Kidney (tissue), 13 donors: ENCODE measurements at regions not wholly inside any gene's neighbourhood (a gene's known extent, or its start where the extent isn't known, plus 50 kb on each side); places are given as distances from the start of the nearest gene placed in this dataset.

ENCODE experiments used
- DNase-seq, 5 donors: peaks; one replicate each; pipeline ENCODE4 v3.0.0-alpha.2; 2013 to 2020
- FAIRE-seq: peaks from 2 replicates; lab custom pipeline; 2012; peaks lifted over from hg19 to GRCh38; lab: Jason Lieb, UNC
- H3K27ac ChIP-seq, 2 donors: one replicate each; pipeline ENCODE4 v1.7.0; 2013; ENCODE audit warnings: low read depth in 2 of 2, low read length in 2 of 2, inconsistent platforms in 1 of 2
- H3K27me3 ChIP-seq: one replicate; pipeline ENCODE4 v1.7.1; 2013; ENCODE audit warnings: low read length, inconsistent platforms; ENCODE audit not compliant: control insufficient read depth, insufficient read depth
- H3K36me3 ChIP-seq, 3 donors: one replicate each; pipeline versions ENCODE4 v1.7.0 to v1.7.1; 2013; ENCODE audit warnings: low read length in 3 of 3, control low read depth in 1 of 3, inconsistent platforms in 1 of 3; ENCODE audit not compliant: insufficient read depth in 3 of 3, control insufficient read depth in 2 of 3
- H3K4me1 ChIP-seq, 3 donors: one replicate each; pipeline versions ENCODE4 v1.7.0 to v1.7.1; 2013; ENCODE audit warnings: low read length in 3 of 3, inconsistent platforms in 1 of 3, low read depth in 1 of 3; ENCODE audit not compliant: control insufficient read depth in 2 of 3, insufficient read depth in 2 of 3
- H3K4me3 ChIP-seq, 3 donors: one replicate each; pipeline versions ENCODE4 v1.7.0 to v1.8.1; 2013; ENCODE audit warnings: low read length in 3 of 3, control low read depth in 1 of 3, inconsistent platforms in 1 of 3
- H3K9ac ChIP-seq, 3 donors: one replicate each; pipeline versions ENCODE4 v1.7.0 to v1.7.1; 2013; ENCODE audit warnings: low read length in 3 of 3, control low read depth in 1 of 3, inconsistent platforms in 1 of 3
- H3K9me3 ChIP-seq, 3 donors: one replicate each; pipeline versions ENCODE4 v1.7.0 to v1.7.1; 2013; ENCODE audit warnings: low read length in 3 of 3, control low read depth in 1 of 3, inconsistent platforms in 1 of 3; ENCODE audit not compliant: control insufficient read depth in 2 of 3, insufficient read depth in 1 of 3
- CTCF ChIP-seq: IDR thresholded peaks from 3 replicates; pipeline ENCODE4 v1.5.1; 2012; ENCODE audit warnings: mild to moderate bottlenecking, moderate library complexity, borderline replicate concordance; ENCODE audit not compliant: insufficient read depth; ENCODE audit errors: extremely low read depth
- intact Hi-C: fragments of 100-400 bp; cut with DNase I; formaldehyde crosslinking; loops from one replicate; pipeline ENCODE4 v1.11.1; 2022
- donor health status: control.
- donor health status: control.
- donor health status: control.
- donor health status: control.
- donor health status: control.
- donor health status: DM: yes; HTN: yes; CAD: no.
- donor health status: Normal renal cell carcinoma (clear cell type).

- no peaks in the 10 kb centered on the region for H3K9me3 ChIP-seq
- DNase-seq = no peak
- H3K36me3 ChIP-seq = no peaks in the 10 kb centered on the region
- no peak overlapping the region for H3K27ac ChIP-seq
- H3K4me3 ChIP-seq = no peak overlapping the region
- no peak for FAIRE-seq
- no peak for TF ChIP-seq CTCF
- no peaks in the 10 kb centered on the region for H3K4me1 ChIP-seq
- intact Hi-C loops = no loop called here
- H3K27me3 ChIP-seq = no peaks in the 10 kb centered on the region
- H3K9ac ChIP-seq = no peak overlapping the region
Measured at GRCh38 chr5:17723876-17724275, 89.6 kb downstream of the TAF11L14 start.

- DNase-seq (no peak), FAIRE-seq (no peak)
- no peak for TF ChIP-seq CTCF
- Histone ChIP-seq H3K9me3 (no peaks in the 10 kb centered on the region), H3K27ac (no peak overlapping the region), H3K36me3 (no peaks in the 10 kb centered on the region), H3K27me3 (no peaks in the 10 kb centered on the region), H3K4me3 (no peak overlapping the region), H3K4me1 (no peaks in the 10 kb centered on the region), H3K9ac (no peak overlapping the region)
- intact Hi-C loops = no loop called here
Measured at GRCh38 chr5:17727098-17727497, 92.8 kb downstream of the TAF11L14 start.

- no peak for TF ChIP-seq CTCF
- intact Hi-C loops = no loop called here
- no peak overlapping the region for H3K4me3 ChIP-seq
- H3K27me3 ChIP-seq = no peaks in the 10 kb centered on the region
- H3K36me3 ChIP-seq = no peaks in the 10 kb centered on the region
- no peak overlapping the region for H3K27ac ChIP-seq
- H3K4me1 ChIP-seq = no peaks in the 10 kb centered on the region
- DNase-seq = no peak
- no peak for FAIRE-seq
- no peak overlapping the region for H3K9ac ChIP-seq
- H3K9me3 ChIP-seq = no peaks in the 10 kb centered on the region
Measured at GRCh38 chr5:17730421-17730820, 96.2 kb downstream of the TAF11L14 start.

GRCh38 chr5:17732351-17732923, 98.2 kb downstream of the TAF11L14 start:
- no peaks in the 10 kb centered on the region for H3K4me1 ChIP-seq
- H3K27me3 ChIP-seq = no peaks in the 10 kb centered on the region
- H3K36me3 ChIP-seq = no peaks in the 10 kb centered on the region
- no peak overlapping the region for H3K9ac ChIP-seq
- no peak for DNase-seq
- TF ChIP-seq CTCF = no peak
- no peak overlapping the region for H3K27ac ChIP-seq
- H3K9me3 ChIP-seq = no peaks in the 10 kb centered on the region
- H3K4me3 ChIP-seq = no peak overlapping the region
- FAIRE-seq = no peak
- intact Hi-C loops = no loop called here
